ENCODE measurements at regions not wholly inside any gene's neighbourhood (a gene's known extent, or its start where the extent isn't known, plus 50 kb on each side); places are given as distances from the start of the nearest gene placed in this dataset.

- Histone ChIP-seq H3K4me3 (no peak overlapping the region), H3K27me3 (no peaks in the 10 kb centered on the region), H3K36me3 (no peaks in the 10 kb centered on the region), H3K4me1 (no peaks in the 10 kb centered on the region), H3K27ac (no peak overlapping the region), H3K9me3 (no peaks in the 10 kb centered on the region)
- DNase-seq (ENCODE audit: low spot score in 2 of 2), result no peak
- intact Hi-C loops (cut with DNase I), result no loop called here
- no peak for TF ChIP-seq CTCF (IDR thresholded peaks at IDR 0.05)
These were observed 291.5 kb upstream of the EYS start for GRCh38 chr6:65998544-65998943.

DNA sequence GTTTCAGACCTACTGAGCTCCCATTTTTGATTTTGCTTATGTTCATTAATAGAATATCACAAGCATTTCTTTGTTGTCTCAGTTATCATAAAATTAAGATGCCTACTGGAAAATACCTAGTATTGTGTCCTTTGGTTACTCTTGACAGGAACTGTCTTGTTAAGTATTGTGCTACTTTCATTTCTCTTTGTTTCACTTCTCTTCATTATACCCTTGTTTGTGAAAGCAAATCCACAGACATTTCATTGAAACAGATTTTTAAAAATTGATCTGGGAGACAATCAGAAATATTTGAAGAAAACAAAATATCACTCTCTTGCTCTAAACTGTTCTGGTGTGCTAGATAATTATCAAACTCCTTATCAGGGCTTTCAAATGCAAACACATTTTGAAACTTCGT, 290.5 kb upstream of the EYS start:
- H3K27ac ChIP-seq, result no peak overlapping the region
- TF ChIP-seq CTCF (IDR thresholded peaks at IDR 0.05), result no peak
- intact Hi-C loops (cut with DNase I), result no loop called here

DNA sequence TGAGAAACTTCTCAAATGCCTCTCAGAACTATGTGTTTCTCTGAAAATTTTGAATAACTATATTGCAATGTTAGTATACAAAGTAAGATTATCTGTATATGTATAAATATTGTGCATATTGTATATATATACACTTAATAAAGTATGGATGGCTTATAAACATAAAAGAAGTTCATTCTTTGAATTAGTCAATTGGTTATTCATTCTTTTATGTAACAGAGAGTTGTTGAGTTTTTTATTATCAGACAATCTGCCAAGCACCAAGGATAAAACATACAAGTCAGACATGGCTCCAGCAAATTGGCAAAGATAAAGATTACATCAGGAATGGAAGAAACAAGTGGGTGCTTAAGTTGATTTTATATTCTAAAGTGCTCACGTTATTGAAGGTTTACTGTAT, 289.1 kb upstream of the EYS start:
- no peaks in the 10 kb centered on the region for H3K36me3 ChIP-seq
- TF ChIP-seq CTCF (IDR thresholded peaks at IDR 0.05), result no peak
- DNase-seq (ENCODE audit: low spot score in 2 of 2), result no peak
- intact Hi-C loops (cut with DNase I), result no loop called here
- no peaks in the 10 kb centered on the region for H3K27me3 ChIP-seq
- H3K9me3 ChIP-seq, result no peaks in the 10 kb centered on the region
- no peak overlapping the region for H3K27ac ChIP-seq
- H3K4me3 ChIP-seq, result no peak overlapping the region
- H3K4me1 ChIP-seq, result no peaks in the 10 kb centered on the region

More for the DNA sequence above, 290.5 kb upstream of the EYS start:
- H3K27me3 ChIP-seq, result no peaks in the 10 kb centered on the region
- no peaks in the 10 kb centered on the region for H3K36me3 ChIP-seq
- H3K4me1 ChIP-seq, result no peaks in the 10 kb centered on the region
- no peak for DNase-seq (ENCODE audit: low spot score in 2 of 2)
- no peak overlapping the region for H3K4me3 ChIP-seq
- H3K9me3 ChIP-seq, result no peaks in the 10 kb centered on the region

- Histone ChIP-seq H3K27ac (no peak overlapping the region), H3K27me3 (no peaks in the 10 kb centered on the region), H3K36me3 (no peaks in the 10 kb centered on the region), H3K9me3 (no peaks in the 10 kb centered on the region), H3K4me1 (no peaks in the 10 kb centered on the region), H3K4me3 (no peak overlapping the region)
- no peak for DNase-seq (ENCODE audit: low spot score in 2 of 2)
- intact Hi-C loops (cut with DNase I), result no loop called here
- no peak for TF ChIP-seq CTCF (IDR thresholded peaks at IDR 0.05)
These were observed 282.6 kb upstream of the EYS start for GRCh38 chr6:65989676-65990075.

GRCh38 chr6:65988006-65988405, 281.0 kb upstream of the EYS start:
- DNase-seq (ENCODE audit: low spot score in 2 of 2), result no peak
- Histone ChIP-seq H3K4me3 (no peak overlapping the region), H3K27me3 (no peaks in the 10 kb centered on the region), H3K36me3 (no peaks in the 10 kb centered on the region), H3K27ac (no peak overlapping the region), H3K9me3 (no peaks in the 10 kb centered on the region), H3K4me1 (no peaks in the 10 kb centered on the region)
- intact Hi-C loops (cut with DNase I), result no loop called here
- TF ChIP-seq CTCF (IDR thresholded peaks at IDR 0.05), result no peak

- Histone ChIP-seq H3K4me3 (no peak overlapping the region), H3K36me3 (no peaks in the 10 kb centered on the region), H3K9me3 (no peaks in the 10 kb centered on the region), H3K4me1 (no peaks in the 10 kb centered on the region), H3K27me3 (no peaks in the 10 kb centered on the region), H3K27ac (no peak overlapping the region)
- no peak for TF ChIP-seq CTCF (IDR thresholded peaks at IDR 0.05)
- intact Hi-C loops (cut with DNase I), result no loop called here
- DNase-seq (ENCODE audit: low spot score in 2 of 2), result no peak
These were observed 277.1 kb upstream of the EYS start for GRCh38 chr6:65984089-65984488.

All from ascending aorta (tissue), 2 donors.